ENCODE measurements at regions not wholly inside any gene's neighbourhood (a gene's known extent, or its start where the extent isn't known, plus 50 kb on each side); places are given as distances from the start of the nearest gene placed in this dataset.

DNA sequence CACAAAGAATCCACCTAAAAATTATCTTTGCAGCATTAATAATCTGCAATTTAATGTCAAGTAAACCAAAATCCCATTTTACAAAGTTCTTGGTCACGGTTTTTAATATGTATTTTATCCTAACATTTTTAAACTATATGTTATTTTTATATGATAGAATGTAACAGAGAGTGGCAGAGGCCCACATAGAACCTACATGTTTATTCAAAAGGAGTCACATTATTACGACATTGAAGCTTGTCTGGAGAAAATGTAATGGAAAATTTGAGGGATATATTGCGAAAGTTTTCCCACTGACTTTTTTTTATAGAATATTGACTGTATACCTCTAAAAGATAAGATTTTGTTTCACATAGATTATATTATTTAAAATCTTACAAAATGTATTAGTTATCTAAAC, 89.7 kb upstream of the COL3A1 start:
- H3K36me3 ChIP-seq (ENCODE audit: control insufficient read depth, insufficient read depth, low read length, severe bottlenecking), result no peaks in the 10 kb centered on the region
- peaks cover 11% of the 10 kb centered on the region for H3K9me3 ChIP-seq (ENCODE audit: control insufficient read depth, low read length)
- peak overlapping the region; percentile 53 for H3K9ac ChIP-seq (ENCODE audit: low read length)
- no peaks in the 10 kb centered on the region for H3K27me3 ChIP-seq (replicated peaks; ENCODE audit: control insufficient read depth, insufficient read depth, low read length)
- DNase-seq (ENCODE audit: low read depth), result peak; percentile 86
- no peak overlapping the region for H3K4me3 ChIP-seq (ENCODE audit: low read length)
- H3K4me1 ChIP-seq (ENCODE audit: control insufficient read depth, insufficient read depth, low read length), result peaks cover 9% of the 10 kb centered on the region

DNA sequence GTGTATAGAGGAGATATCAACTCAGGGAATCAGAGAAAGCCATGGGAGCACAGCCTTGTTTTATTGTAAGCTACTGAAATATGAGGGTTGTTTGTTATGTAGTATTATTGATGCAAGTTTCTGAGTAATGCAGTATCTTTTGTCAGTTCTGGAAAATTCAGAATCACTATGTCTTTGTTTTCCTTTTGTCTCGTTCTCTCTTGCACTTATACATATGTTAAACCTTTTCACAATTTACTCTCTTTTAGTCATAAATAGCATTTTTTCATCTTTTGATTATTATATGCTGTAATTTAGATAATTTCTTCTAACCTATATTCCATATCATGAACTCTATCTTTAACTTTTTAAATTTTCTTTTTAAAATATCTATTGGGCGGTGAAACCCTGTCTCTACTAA, 85.0 kb upstream of the COL3A1 start:
- H3K4me3 ChIP-seq (ENCODE audit: low read length), result peak overlapping the region; percentile 1
- no peaks in the 10 kb centered on the region for H3K36me3 ChIP-seq (ENCODE audit: control insufficient read depth, insufficient read depth, low read length, severe bottlenecking)
- no peak for DNase-seq (ENCODE audit: low read depth)
- peaks cover 17% of the 10 kb centered on the region for H3K9me3 ChIP-seq (ENCODE audit: control insufficient read depth, low read length)
- H3K4me1 ChIP-seq (ENCODE audit: control insufficient read depth, insufficient read depth, low read length), result peaks cover 25% of the 10 kb centered on the region
- H3K9ac ChIP-seq (ENCODE audit: low read length), result no peak overlapping the region
- no peaks in the 10 kb centered on the region for H3K27me3 ChIP-seq (replicated peaks; ENCODE audit: control insufficient read depth, insufficient read depth, low read length)

DNA sequence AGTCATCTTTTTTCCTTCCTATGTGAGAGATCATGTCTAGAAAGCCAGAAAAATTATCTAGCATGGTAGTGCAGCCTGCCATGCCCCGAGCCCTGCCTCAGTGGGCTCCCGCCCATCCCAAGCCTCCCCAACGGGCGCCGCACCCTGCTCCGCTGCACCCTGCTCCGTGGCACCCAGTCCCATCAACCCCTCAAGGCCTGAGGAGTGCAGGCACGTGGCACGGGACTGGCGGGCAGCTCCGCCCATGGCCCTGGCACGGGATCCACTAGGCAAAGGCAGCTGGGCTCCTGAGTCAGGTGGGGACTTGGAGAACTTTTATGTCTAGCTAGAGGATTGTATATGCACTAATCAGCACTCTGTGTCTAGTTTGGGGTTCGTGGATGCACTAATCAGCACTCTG, 83.4 kb upstream of the COL3A1 start:
- Histone ChIP-seq H3K36me3 (ENCODE audit: control insufficient read depth, insufficient read depth, low read length, severe bottlenecking) (no peaks in the 10 kb centered on the region), H3K4me3 (ENCODE audit: low read length) (no peak overlapping the region), H3K27me3 (replicated peaks; ENCODE audit: control insufficient read depth, insufficient read depth, low read length) (no peaks in the 10 kb centered on the region), H3K9me3 (ENCODE audit: control insufficient read depth, low read length) (peaks cover 17% of the 10 kb centered on the region), H3K4me1 (ENCODE audit: control insufficient read depth, insufficient read depth, low read length) (peaks cover 34% of the 10 kb centered on the region), H3K9ac (ENCODE audit: low read length) (no peak overlapping the region)
- DNase-seq (ENCODE audit: low read depth), result no peak

DNA sequence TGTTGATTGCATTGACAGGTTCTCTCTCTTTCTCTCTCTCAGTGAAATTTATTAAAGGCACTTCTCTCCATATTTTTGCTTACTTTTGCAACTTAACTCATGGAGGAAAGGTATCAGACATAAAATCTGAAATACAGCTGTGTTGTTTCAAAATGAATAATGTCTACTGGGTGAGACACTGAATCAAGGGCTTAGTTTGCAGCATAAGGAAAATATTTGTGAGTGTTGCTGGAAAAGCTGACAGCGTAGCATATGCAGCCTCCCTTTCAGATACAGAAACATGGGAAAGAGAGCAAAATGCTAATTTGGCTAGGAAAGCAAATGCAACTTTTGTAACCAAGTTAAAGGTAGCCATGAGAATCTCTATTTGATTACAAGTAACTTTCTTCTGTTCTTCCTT, 81.5 kb upstream of the COL3A1 start:
- H3K4me1 ChIP-seq (ENCODE audit: control insufficient read depth, insufficient read depth, low read length), result peaks cover 48% of the 10 kb centered on the region
- H3K27me3 ChIP-seq (replicated peaks; ENCODE audit: control insufficient read depth, insufficient read depth, low read length), result no peaks in the 10 kb centered on the region
- peak; percentile 76 for DNase-seq (ENCODE audit: low read depth)
- peak overlapping the region; percentile 43 for H3K4me3 ChIP-seq (ENCODE audit: low read length)
- peaks cover 17% of the 10 kb centered on the region for H3K9me3 ChIP-seq (ENCODE audit: control insufficient read depth, low read length)
- peak overlapping the region; percentile 71 for H3K9ac ChIP-seq (ENCODE audit: low read length)
- no peaks in the 10 kb centered on the region for H3K36me3 ChIP-seq (ENCODE audit: control insufficient read depth, insufficient read depth, low read length, severe bottlenecking)

DNA sequence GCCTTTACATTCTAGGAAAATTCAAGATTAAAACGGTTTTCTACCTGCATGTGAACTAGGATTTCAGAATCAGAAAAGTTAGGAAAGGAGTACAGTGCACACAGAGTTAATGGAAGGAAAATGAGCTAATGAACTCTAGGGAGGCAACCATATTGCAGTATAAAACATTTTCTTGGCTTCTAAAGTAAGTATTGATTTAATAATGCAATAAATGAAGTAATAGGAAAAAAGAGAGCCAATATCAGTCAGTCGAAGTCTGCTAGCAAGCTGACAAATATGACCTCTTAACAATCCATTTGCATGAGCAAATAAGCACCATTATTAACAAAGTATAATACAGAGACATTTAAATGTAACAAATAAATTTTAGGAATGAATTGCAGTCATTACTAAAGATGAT, 80.2 kb upstream of the COL3A1 start:
- Histone ChIP-seq H3K27me3 (replicated peaks; ENCODE audit: control insufficient read depth, insufficient read depth, low read length) (no peaks in the 10 kb centered on the region), H3K9me3 (ENCODE audit: control insufficient read depth, low read length) (peaks cover 11% of the 10 kb centered on the region), H3K4me1 (ENCODE audit: control insufficient read depth, insufficient read depth, low read length) (peaks cover 59% of the 10 kb centered on the region), H3K9ac (ENCODE audit: low read length) (peak overlapping the region; percentile 39), H3K4me3 (ENCODE audit: low read length) (peak overlapping the region; percentile 47), H3K36me3 (ENCODE audit: control insufficient read depth, insufficient read depth, low read length, severe bottlenecking) (no peaks in the 10 kb centered on the region)
- DNase-seq (ENCODE audit: low read depth), result no peak

- DNase-seq (ENCODE audit: low read depth), result no peak
- H3K9me3 ChIP-seq (ENCODE audit: control insufficient read depth, low read length), result peaks cover 3% of the 10 kb centered on the region
- H3K36me3 ChIP-seq (ENCODE audit: control insufficient read depth, insufficient read depth, low read length, severe bottlenecking), result no peaks in the 10 kb centered on the region
- no peaks in the 10 kb centered on the region for H3K27me3 ChIP-seq (replicated peaks; ENCODE audit: control insufficient read depth, insufficient read depth, low read length)
- H3K9ac ChIP-seq (ENCODE audit: low read length), result peak overlapping the region; percentile 39
- H3K4me1 ChIP-seq (ENCODE audit: control insufficient read depth, insufficient read depth, low read length), result peaks cover 59% of the 10 kb centered on the region
- H3K4me3 ChIP-seq (ENCODE audit: low read length), result no peak overlapping the region
These were observed 79.2 kb upstream of the COL3A1 start for GRCh38 chr2:188894979-188895378.

GRCh38 chr2:188897096-188897495, 77.1 kb upstream of the COL3A1 start:
- Histone ChIP-seq H3K4me3 (ENCODE audit: low read length) (peak overlapping the region; percentile 28), H3K9ac (ENCODE audit: low read length) (peak overlapping the region; percentile 78), H3K27me3 (replicated peaks; ENCODE audit: control insufficient read depth, insufficient read depth, low read length) (no peaks in the 10 kb centered on the region), H3K36me3 (ENCODE audit: control insufficient read depth, insufficient read depth, low read length, severe bottlenecking) (no peaks in the 10 kb centered on the region), H3K4me1 (ENCODE audit: control insufficient read depth, insufficient read depth, low read length) (peaks cover 64% of the 10 kb centered on the region), H3K9me3 (ENCODE audit: control insufficient read depth, low read length) (no peaks in the 10 kb centered on the region)
- peak; percentile 79 for DNase-seq (ENCODE audit: low read depth)

- Histone ChIP-seq H3K9ac (ENCODE audit: low read length) (peak overlapping the region; percentile 78), H3K4me3 (ENCODE audit: low read length) (peak overlapping the region; percentile 28), H3K4me1 (ENCODE audit: control insufficient read depth, insufficient read depth, low read length) (peaks cover 63% of the 10 kb centered on the region), H3K9me3 (ENCODE audit: control insufficient read depth, low read length) (no peaks in the 10 kb centered on the region), H3K36me3 (ENCODE audit: control insufficient read depth, insufficient read depth, low read length, severe bottlenecking) (no peaks in the 10 kb centered on the region), H3K27me3 (replicated peaks; ENCODE audit: control insufficient read depth, insufficient read depth, low read length) (no peaks in the 10 kb centered on the region)
- no peak for DNase-seq (ENCODE audit: low read depth)
These were observed 75.9 kb upstream of the COL3A1 start for GRCh38 chr2:188898261-188898660.

- peaks cover 25% of the 10 kb centered on the region for H3K4me1 ChIP-seq (ENCODE audit: control insufficient read depth, insufficient read depth, low read length)
- DNase-seq (ENCODE audit: low read depth), result peak; percentile 66
- no peaks in the 10 kb centered on the region for H3K36me3 ChIP-seq (ENCODE audit: control insufficient read depth, insufficient read depth, low read length, severe bottlenecking)
- peak overlapping the region; percentile 69 for H3K9ac ChIP-seq (ENCODE audit: low read length)
- no peaks in the 10 kb centered on the region for H3K27me3 ChIP-seq (replicated peaks; ENCODE audit: control insufficient read depth, insufficient read depth, low read length)
- peak overlapping the region; percentile 2 for H3K4me3 ChIP-seq (ENCODE audit: low read length)
- H3K9me3 ChIP-seq (ENCODE audit: control insufficient read depth, low read length), result no peaks in the 10 kb centered on the region
These were observed 71.2 kb upstream of the COL3A1 start for GRCh38 chr2:188902901-188903491.

GRCh38 chr2:188903740-188904139, 70.4 kb upstream of the COL3A1 start:
- no peak for DNase-seq (ENCODE audit: low read depth)
- Histone ChIP-seq H3K9me3 (ENCODE audit: control insufficient read depth, low read length) (no peaks in the 10 kb centered on the region), H3K27me3 (replicated peaks; ENCODE audit: control insufficient read depth, insufficient read depth, low read length) (no peaks in the 10 kb centered on the region), H3K9ac (ENCODE audit: low read length) (no peak overlapping the region), H3K4me3 (ENCODE audit: low read length) (no peak overlapping the region), H3K4me1 (ENCODE audit: control insufficient read depth, insufficient read depth, low read length) (peaks cover 18% of the 10 kb centered on the region), H3K36me3 (ENCODE audit: control insufficient read depth, insufficient read depth, low read length, severe bottlenecking) (no peaks in the 10 kb centered on the region)

GRCh38 chr2:188909036-188909435, 65.1 kb upstream of the COL3A1 start:
- Histone ChIP-seq H3K9ac (ENCODE audit: low read length) (no peak overlapping the region), H3K36me3 (ENCODE audit: control insufficient read depth, insufficient read depth, low read length, severe bottlenecking) (no peaks in the 10 kb centered on the region), H3K4me1 (ENCODE audit: control insufficient read depth, insufficient read depth, low read length) (no peaks in the 10 kb centered on the region), H3K27me3 (replicated peaks; ENCODE audit: control insufficient read depth, insufficient read depth, low read length) (no peaks in the 10 kb centered on the region), H3K4me3 (ENCODE audit: low read length) (no peak overlapping the region), H3K9me3 (ENCODE audit: control insufficient read depth, low read length) (no peaks in the 10 kb centered on the region)
- no peak for DNase-seq (ENCODE audit: low read depth)

- H3K36me3 ChIP-seq (ENCODE audit: control insufficient read depth, insufficient read depth, low read length, severe bottlenecking), result no peaks in the 10 kb centered on the region
- H3K27me3 ChIP-seq (replicated peaks; ENCODE audit: control insufficient read depth, insufficient read depth, low read length), result no peaks in the 10 kb centered on the region
- H3K9me3 ChIP-seq (ENCODE audit: control insufficient read depth, low read length), result no peaks in the 10 kb centered on the region
- no peak overlapping the region for H3K9ac ChIP-seq (ENCODE audit: low read length)
- no peak overlapping the region for H3K4me3 ChIP-seq (ENCODE audit: low read length)
- peaks cover 12% of the 10 kb centered on the region for H3K4me1 ChIP-seq (ENCODE audit: control insufficient read depth, insufficient read depth, low read length)
- DNase-seq (ENCODE audit: low read depth), result peak; percentile 62
These were observed 57.4 kb upstream of the COL3A1 start for GRCh38 chr2:188916736-188917135.
